VCaP (cell line): ENCODE measurements at regions not wholly inside any gene's neighbourhood (a gene's known extent, or its start where the extent isn't known, plus 50 kb on each side); places are given as distances from the start of the nearest gene placed in this dataset.
"Not testable (repeated sequence)": the region's sequence is repeated elsewhere in the genome, so short reads cannot be mapped to it uniquely, and the experiment has no call there.

ENCODE experiments used
- H3K27ac ChIP-seq: fragments of 450-650 bp; 2 replicates; pipeline ENCODE4 v1.5.1; 2017
- CTCF ChIP-seq: fragments of 450-650 bp; conservative IDR thresholded peaks from 2 replicates; pipeline ENCODE4 v1.5.1; 2017; ENCODE audit warnings: mild to moderate bottlenecking, moderate library complexity

DNA sequence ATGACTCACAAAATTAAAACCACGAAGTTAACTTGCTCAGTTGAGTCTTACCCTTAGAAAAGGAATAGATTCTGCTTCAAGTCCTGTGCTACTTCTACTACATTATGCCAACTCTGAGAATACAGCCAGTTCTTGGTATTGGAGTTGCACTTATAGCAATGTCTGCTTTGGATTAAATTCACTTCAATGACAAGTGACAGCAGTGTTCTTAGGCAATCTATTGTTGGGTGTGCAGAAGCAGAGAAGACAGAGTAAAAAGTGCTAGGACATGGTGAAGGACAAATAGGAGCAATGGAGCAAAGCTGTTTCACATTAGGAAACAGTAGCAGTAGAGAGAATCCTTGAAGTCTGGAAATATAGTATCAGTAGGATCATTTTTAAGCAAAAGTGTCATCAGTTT lies 713.1 kb downstream of the SI start:
- no peak overlapping the region for H3K27ac ChIP-seq
- TF ChIP-seq CTCF, result no peak

- H3K27ac ChIP-seq, result no peak overlapping the region
- no peak for TF ChIP-seq CTCF
Measured at GRCh38 chr3:164364111-164364510, 714.2 kb downstream of the SI start.

- TF ChIP-seq CTCF, result no peak
- no peak overlapping the region for H3K27ac ChIP-seq
Measured at GRCh38 chr3:164360738-164361406, 717.4 kb downstream of the SI start.

- H3K27ac ChIP-seq, result no peak overlapping the region
- TF ChIP-seq CTCF, result no peak
Measured at GRCh38 chr3:164360078-164360578, 718.2 kb downstream of the SI start.

- no peak overlapping the region for H3K27ac ChIP-seq
- no peak for TF ChIP-seq CTCF
Measured at GRCh38 chr3:164352991-164353390, 725.3 kb downstream of the SI start.

- H3K27ac ChIP-seq, result no peak overlapping the region
- no peak for TF ChIP-seq CTCF
Measured at GRCh38 chr3:164351131-164351530, 727.2 kb downstream of the SI start.

- H3K27ac ChIP-seq, result not testable (repeated sequence)
Measured at GRCh38 chr3:164342206-164342605, 736.1 kb downstream of the SI start.

GRCh38 chr3:164341086-164341485 lies 737.2 kb downstream of the SI start:
- no peak for TF ChIP-seq CTCF
- no peak overlapping the region for H3K27ac ChIP-seq
